Skin of body (tissue), 1 donor: ENCODE measurements at regions not wholly inside any gene's neighbourhood (a gene's known extent, or its start where the extent isn't known, plus 50 kb on each side); places are given as distances from the start of the nearest gene placed in this dataset.
A peak's percentile ranks its signal among the peaks of the same experiment; 100 is the strongest.

Source experiments
- DNase-seq: peaks from one replicate; lab custom pipeline; 2025; lab: John Stamatoyannopoulos, UW

- DNase-seq, result no peak
These were observed 159.4 kb upstream of the NR3C1 start for GRCh38 chr5:143562935-143563334.

GRCh38 chr5:143561219-143561618 is 157.7 kb upstream of the NR3C1 start:
- no peak for DNase-seq

GRCh38 chr5:143560378-143560777 is 156.9 kb upstream of the NR3C1 start:
- no peak for DNase-seq

GRCh38 chr5:143559586-143560109 is 156.2 kb upstream of the NR3C1 start:
- DNase-seq, result no peak

GRCh38 chr5:143558048-143558447 is 154.6 kb upstream of the NR3C1 start:
- DNase-seq, result no peak

GRCh38 chr5:143557061-143557818 is 153.8 kb upstream of the NR3C1 start:
- no peak for DNase-seq

GRCh38 chr5:143554918-143555477 is 151.5 kb upstream of the NR3C1 start:
- no peak for DNase-seq

GRCh38 chr5:143554187-143554717 is 150.8 kb upstream of the NR3C1 start:
- DNase-seq, result no peak

- no peak for DNase-seq
These were observed 149.2 kb upstream of the NR3C1 start for GRCh38 chr5:143552680-143553079.

- peak; percentile 46 for DNase-seq
These were observed 148.3 kb upstream of the NR3C1 start for GRCh38 chr5:143551820-143552251.

GRCh38 chr5:143550986-143551630 is 147.6 kb upstream of the NR3C1 start:
- no peak for DNase-seq

- DNase-seq, result no peak
These were observed 143.9 kb upstream of the NR3C1 start for GRCh38 chr5:143547342-143547741.

- no peak for DNase-seq
These were observed 142.9 kb upstream of the NR3C1 start for GRCh38 chr5:143546394-143546793.

- DNase-seq, result no peak
These were observed 141.1 kb upstream of the NR3C1 start for GRCh38 chr5:143544606-143545005.

GRCh38 chr5:143543358-143544255 is 140.1 kb upstream of the NR3C1 start:
- no peak for DNase-seq

GRCh38 chr5:143542798-143543144 is 139.3 kb upstream of the NR3C1 start:
- no peak for DNase-seq

- no peak for DNase-seq
These were observed 138.7 kb upstream of the NR3C1 start for GRCh38 chr5:143541943-143542797.

- DNase-seq, result no peak
These were observed 136.3 kb upstream of the NR3C1 start for GRCh38 chr5:143539742-143540141.

GRCh38 chr5:143537056-143537455 is 133.6 kb upstream of the NR3C1 start:
- no peak for DNase-seq

- no peak for DNase-seq
These were observed 132.9 kb upstream of the NR3C1 start for GRCh38 chr5:143536364-143536763.
